Lower lobe of right lung (tissue), 2 donors: ENCODE measurements at regions not wholly inside any gene's neighbourhood (a gene's known extent, or its start where the extent isn't known, plus 50 kb on each side); places are given as distances from the start of the nearest gene placed in this dataset.
"Not testable (repeated sequence)": the region's sequence is repeated elsewhere in the genome, so short reads cannot be mapped to it uniquely, and the experiment has no call there.

Source experiments
- ATAC-seq, 2 donors: fragments of 200-7000 bp; cut with Tn5 transposase; one replicate each; pipeline ENCODE4 v1.9.1; 2020 to 2022; ENCODE audit warnings: mild to moderate bottlenecking in 2 of 2, moderate library complexity in 2 of 2
- DNase-seq: peaks from one replicate; pipeline ENCODE4 v3.0.0-alpha.2; 2020
- H3K27ac ChIP-seq: fragments of 200-600 bp; one replicate; pipeline ENCODE4 v1.8.0; 2022
- H3K27me3 ChIP-seq: fragments of 200-600 bp; one replicate; pipeline ENCODE4 v1.8.0; 2022; ENCODE audit warnings: low read depth
- H3K36me3 ChIP-seq: fragments of 200-600 bp; one replicate; pipeline ENCODE4 v1.8.0; 2022; ENCODE audit warnings: mild to moderate bottlenecking
- H3K4me1 ChIP-seq: fragments of 200-600 bp; one replicate; pipeline ENCODE4 v1.8.0; 2022
- H3K4me3 ChIP-seq: fragments of 200-600 bp; one replicate; pipeline ENCODE4 v1.8.0; 2022; ENCODE audit warnings: mild to moderate bottlenecking
- H3K9me3 ChIP-seq: fragments of 200-600 bp; one replicate; pipeline ENCODE4 v1.8.0; 2022
- intact Hi-C: fragments of 100-400 bp; cut with DNase I; formaldehyde crosslinking; loops from one replicate; pipeline ENCODE4 v1.11.0; 2022
- TF ChIP-seq, protein P1 (sequence below): fragments of 200-600 bp; IDR thresholded peaks from one replicate; pipeline ENCODE4 v1.8.0; 2022; ENCODE audit warnings: antibody characterized with exemption, mild to moderate bottlenecking
- donor health status: DM: no; HTN: yes; CAD: no; lungs with severe emphysema.

- intact Hi-C loops = no loop called here
- Histone ChIP-seq H3K36me3 (no peaks in the 10 kb centered on the region), H3K4me1 (peaks cover 11% of the 10 kb centered on the region), H3K9me3 (no peaks in the 10 kb centered on the region), H3K27me3 (no peaks in the 10 kb centered on the region), H3K4me3 (no peak overlapping the region), H3K27ac (no peak overlapping the region)
- ATAC-seq = no peak
- DNase-seq = no peak
- TF ChIP-seq, protein P1, sequence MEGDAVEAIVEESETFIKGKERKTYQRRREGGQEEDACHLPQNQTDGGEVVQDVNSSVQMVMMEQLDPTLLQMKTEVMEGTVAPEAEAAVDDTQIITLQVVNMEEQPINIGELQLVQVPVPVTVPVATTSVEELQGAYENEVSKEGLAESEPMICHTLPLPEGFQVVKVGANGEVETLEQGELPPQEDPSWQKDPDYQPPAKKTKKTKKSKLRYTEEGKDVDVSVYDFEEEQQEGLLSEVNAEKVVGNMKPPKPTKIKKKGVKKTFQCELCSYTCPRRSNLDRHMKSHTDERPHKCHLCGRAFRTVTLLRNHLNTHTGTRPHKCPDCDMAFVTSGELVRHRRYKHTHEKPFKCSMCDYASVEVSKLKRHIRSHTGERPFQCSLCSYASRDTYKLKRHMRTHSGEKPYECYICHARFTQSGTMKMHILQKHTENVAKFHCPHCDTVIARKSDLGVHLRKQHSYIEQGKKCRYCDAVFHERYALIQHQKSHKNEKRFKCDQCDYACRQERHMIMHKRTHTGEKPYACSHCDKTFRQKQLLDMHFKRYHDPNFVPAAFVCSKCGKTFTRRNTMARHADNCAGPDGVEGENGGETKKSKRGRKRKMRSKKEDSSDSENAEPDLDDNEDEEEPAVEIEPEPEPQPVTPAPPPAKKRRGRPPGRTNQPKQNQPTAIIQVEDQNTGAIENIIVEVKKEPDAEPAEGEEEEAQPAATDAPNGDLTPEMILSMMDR = no peak
Measured at GRCh38 chr3:73144828-73145227, 83.4 kb downstream of the EBLN2 start.

DNA sequence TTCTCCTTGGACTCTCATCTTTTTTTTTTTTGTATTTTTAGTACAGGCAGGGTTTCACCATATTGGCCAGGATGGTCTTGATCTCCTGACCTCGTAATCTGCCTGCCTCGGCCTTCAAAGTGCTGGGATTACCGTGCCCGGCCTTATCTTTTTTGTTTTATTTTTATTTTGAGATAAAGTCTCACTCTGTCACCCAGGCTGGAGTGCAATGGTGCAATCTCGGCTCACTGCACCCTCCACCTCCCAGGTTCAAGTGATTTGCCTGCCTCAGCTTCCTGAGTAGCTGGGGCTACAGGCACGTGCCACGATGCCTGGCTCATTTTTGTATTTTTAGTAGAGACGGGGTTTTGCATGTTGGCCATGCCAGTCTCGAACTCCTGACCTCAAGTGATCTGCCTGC is 86.0 kb downstream of the EBLN2 start:
- peaks cover 11% of the 10 kb centered on the region for H3K4me1 ChIP-seq
- H3K9me3 ChIP-seq, H3K4me3 ChIP-seq, H3K36me3 ChIP-seq, H3K27ac ChIP-seq, intact Hi-C loops, ATAC-seq, H3K27me3 ChIP-seq, DNase-seq: not testable (repeated sequence)

- H3K4me3 ChIP-seq = no peak overlapping the region
- H3K4me1 ChIP-seq = peaks cover 11% of the 10 kb centered on the region
- intact Hi-C loops = no loop called here
- H3K36me3 ChIP-seq = no peaks in the 10 kb centered on the region
- H3K9me3 ChIP-seq = no peaks in the 10 kb centered on the region
- TF ChIP-seq, protein P1 = no peak
- H3K27ac ChIP-seq = no peak overlapping the region
- DNase-seq = no peak
- no peaks in the 10 kb centered on the region for H3K27me3 ChIP-seq
- ATAC-seq = peak in 1 of 2 donors; percentile 32
Measured at GRCh38 chr3:73148206-73148605, 86.7 kb downstream of the EBLN2 start.

DNA sequence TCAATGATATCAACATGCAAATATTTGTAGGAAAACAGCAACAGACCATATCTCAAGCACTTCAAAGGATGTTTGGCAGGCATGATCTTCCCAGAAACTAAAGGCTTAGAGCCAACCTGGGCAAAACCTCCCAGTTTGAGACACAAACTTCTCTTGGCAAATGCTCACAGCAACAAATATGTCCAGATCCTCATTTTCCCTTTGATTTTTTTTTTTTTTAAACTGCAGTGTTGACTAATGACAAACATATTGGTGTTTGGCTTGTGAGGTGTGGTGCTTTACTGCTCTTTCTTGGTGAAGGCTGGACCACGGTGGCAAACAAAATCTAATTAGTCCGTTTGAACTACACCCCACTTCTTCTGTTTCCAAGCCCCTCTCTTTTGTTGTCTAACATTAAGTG is 87.2 kb downstream of the EBLN2 start:
- peak in 1 of 2 donors; percentile 69 for ATAC-seq
- H3K4me1 ChIP-seq = peaks cover 11% of the 10 kb centered on the region
- H3K27me3 ChIP-seq = no peaks in the 10 kb centered on the region
- intact Hi-C loops = no loop called here
- no peak overlapping the region for H3K27ac ChIP-seq
- TF ChIP-seq, protein P1 = no peak
- H3K9me3 ChIP-seq = no peaks in the 10 kb centered on the region
- no peaks in the 10 kb centered on the region for H3K36me3 ChIP-seq
- no peak overlapping the region for H3K4me3 ChIP-seq
- no peak for DNase-seq

DNA sequence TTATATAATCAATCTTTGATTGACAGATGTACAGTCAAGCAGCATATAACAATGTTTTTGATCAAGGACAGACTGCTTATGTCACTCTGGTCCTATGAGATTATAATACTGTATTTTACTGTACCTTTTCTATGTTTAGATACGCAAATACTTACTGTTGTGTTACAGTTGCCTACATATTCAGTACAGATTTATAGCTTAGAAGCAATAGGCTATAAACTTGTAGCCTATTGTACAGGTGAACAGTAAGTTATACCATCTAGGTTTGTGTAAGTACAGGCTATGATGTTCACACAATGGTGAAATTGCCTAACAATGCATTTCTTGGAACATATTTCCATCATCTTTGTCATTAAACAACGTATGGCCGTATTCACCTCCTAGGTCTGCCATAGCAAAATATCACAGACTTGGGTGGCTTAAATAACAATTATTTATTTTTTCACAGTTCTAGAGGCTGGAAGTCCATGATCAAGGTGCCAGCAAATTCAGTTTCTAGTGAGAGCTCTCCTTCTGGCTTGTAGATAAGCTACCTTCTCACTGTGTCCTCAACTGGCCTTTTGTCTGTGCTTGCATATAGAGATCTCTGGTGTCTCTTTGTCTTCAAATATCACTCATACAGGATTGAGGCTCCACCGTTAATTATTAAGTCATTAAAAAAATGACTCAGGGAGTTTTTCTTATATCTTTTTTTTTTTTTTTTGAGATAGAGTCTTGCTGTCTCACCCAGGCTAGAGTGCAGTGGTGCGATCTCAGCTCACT is 89.1 kb downstream of the EBLN2 start:
- Histone ChIP-seq H3K9me3 (no peaks in the 10 kb centered on the region), H3K27ac (no peak overlapping the region), H3K27me3 (no peaks in the 10 kb centered on the region), H3K4me3 (no peak overlapping the region), H3K36me3 (no peaks in the 10 kb centered on the region), H3K4me1 (peaks cover 11% of the 10 kb centered on the region)
- ATAC-seq (no peak), DNase-seq (no peak)
- TF ChIP-seq, protein P1 = no peak
- intact Hi-C loops = no loop called here

- ATAC-seq, H3K9me3 ChIP-seq, DNase-seq, H3K27ac ChIP-seq, H3K4me1 ChIP-seq, intact Hi-C loops, H3K4me3 ChIP-seq, H3K27me3 ChIP-seq, H3K36me3 ChIP-seq: not testable (repeated sequence)
Measured at GRCh38 chr3:73152571-73152970, 91.1 kb downstream of the EBLN2 start.

DNA sequence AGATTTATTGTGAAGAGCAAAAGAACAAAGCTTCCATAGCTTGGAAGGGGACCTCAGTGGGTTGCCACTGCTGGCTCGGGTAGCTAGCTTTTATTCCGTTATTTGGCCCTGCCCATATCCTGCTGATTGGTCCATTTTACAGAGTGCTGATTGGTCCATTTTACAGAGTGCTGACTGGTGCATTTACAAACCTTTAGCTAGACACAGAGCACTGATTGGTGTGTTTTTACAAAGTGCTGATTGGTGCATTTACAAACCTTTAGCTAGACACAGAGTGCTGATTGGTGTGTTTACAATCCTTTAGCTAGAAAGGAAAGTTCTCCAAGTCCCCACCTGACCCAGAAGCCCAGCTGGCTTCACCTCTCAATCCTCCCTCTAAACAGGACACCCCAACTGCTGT is 91.6 kb downstream of the EBLN2 start:
- H3K4me1 ChIP-seq, H3K27ac ChIP-seq, DNase-seq, H3K27me3 ChIP-seq, H3K4me3 ChIP-seq, H3K9me3 ChIP-seq, H3K36me3 ChIP-seq, intact Hi-C loops, ATAC-seq: not testable (repeated sequence)

- H3K4me1 ChIP-seq, H3K27me3 ChIP-seq, intact Hi-C loops, H3K4me3 ChIP-seq, H3K36me3 ChIP-seq, ATAC-seq, H3K9me3 ChIP-seq, H3K27ac ChIP-seq, DNase-seq: not testable (repeated sequence)
Measured at GRCh38 chr3:73154261-73154660, 92.8 kb downstream of the EBLN2 start.

DNA sequence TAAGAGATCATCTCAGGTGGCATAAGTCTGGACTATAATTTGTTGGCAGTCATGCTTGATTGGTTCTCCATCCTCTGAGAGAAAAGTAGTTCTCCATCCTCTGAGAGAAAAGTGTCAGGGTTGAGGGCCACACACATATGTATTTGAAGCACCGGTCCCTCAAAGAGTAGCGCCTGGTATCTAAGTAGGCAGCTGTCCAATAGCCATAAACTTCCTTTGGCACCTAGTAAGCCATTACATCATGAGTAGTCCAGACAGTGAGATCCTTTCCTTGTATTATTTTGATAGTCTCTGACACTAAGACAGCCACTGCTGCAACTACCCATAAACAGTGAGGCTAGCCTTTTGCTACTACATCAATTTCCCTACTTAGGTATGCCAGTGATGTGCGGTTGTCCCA is 94.0 kb downstream of the EBLN2 start:
- H3K4me1 ChIP-seq, DNase-seq, H3K36me3 ChIP-seq, H3K9me3 ChIP-seq, H3K4me3 ChIP-seq, intact Hi-C loops, H3K27ac ChIP-seq, H3K27me3 ChIP-seq, ATAC-seq: not testable (repeated sequence)
